ENCODE measurements at regions not wholly inside any gene's neighbourhood (a gene's known extent, or its start where the extent isn't known, plus 50 kb on each side); places are given as distances from the start of the nearest gene placed in this dataset.

GRCh38 chr4:53920883-53921282, 143.5 kb downstream of the CHIC2 start:
- DNase-seq (ENCODE audit: low read depth in 2 of 2) = no peak

GRCh38 chr4:53920116-53920515, 144.3 kb downstream of the CHIC2 start:
- DNase-seq (ENCODE audit: low read depth in 2 of 2) = no peak

DNA sequence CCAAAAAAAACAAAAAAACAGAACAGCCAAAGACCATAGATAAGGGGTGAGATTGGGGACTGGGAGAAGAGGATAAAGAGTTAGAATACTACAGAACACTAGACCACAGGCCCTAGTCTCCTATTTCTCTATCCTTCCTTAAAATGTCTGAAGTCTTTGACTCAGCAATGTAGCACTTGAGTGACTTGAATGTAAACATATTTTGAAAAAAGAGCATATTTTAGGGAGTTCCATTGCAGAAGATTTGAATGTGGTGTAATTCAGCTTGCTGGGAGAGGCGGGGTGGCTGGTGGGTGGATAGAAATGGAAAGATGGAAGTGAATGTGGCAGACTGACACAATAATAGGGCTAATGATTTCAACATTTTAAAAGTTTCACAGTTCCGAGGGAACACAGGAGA, 144.9 kb downstream of the CHIC2 start:
- no peak for DNase-seq (ENCODE audit: low read depth in 2 of 2)

- no peak for DNase-seq (ENCODE audit: low read depth in 2 of 2)
Measured at GRCh38 chr4:53917729-53918128, 146.7 kb downstream of the CHIC2 start.

- DNase-seq (ENCODE audit: low read depth in 2 of 2) = no peak
Measured at GRCh38 chr4:53916431-53916889, 147.9 kb downstream of the CHIC2 start.

DNA sequence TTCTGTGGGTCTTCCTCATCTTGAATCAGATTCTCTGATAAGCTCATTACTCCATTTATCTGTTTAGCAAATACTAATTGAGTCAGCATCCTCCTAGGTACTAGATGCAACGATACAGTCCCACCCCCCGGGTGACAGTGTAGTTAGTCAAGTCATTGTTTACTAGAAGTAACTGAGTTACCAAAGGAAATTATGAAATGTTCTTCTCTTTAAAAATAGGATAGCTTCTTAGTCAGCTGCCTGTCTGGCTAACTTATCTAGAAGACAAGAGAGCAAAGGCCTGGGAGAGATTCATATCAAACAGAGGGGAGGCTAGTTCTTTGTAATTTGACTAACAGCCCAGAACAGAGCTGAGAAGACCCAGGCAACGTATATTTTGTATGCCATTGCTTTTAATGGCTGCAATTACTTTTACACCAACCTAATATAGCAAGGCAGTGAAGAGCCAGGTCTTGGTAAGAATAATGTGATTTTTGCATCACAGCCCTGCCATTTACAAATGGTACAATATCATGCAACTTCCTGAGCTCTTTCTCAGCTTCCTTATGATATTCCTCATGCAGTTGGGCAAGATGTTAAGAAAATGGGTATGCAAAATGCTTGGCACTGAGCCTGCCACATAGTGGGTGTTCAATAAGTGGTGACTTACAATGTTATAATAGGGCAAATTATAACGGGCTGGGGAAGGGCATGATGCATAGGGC, 149.9 kb downstream of the CHIC2 start:
- DNase-seq (ENCODE audit: low read depth in 2 of 2) = no peak

DNA sequence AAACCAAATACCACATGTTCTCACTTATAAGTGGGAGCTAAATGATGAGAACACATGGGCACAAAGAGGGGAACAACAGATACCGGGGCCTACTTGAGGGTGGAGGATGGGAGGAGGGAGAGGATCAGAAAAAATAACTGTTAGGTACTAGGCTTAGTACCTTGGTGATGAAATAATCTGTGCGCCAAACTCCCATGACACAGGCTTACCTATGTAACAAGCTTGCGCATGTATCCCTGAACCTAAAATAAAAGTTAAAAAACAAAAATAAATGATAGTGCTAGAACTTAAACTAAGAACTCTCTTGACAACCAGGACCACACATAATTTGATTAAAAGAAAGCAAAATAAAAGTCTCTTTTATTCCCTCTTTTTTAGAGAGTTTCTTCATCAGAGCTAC, 150.6 kb downstream of the CHIC2 start:
- no peak for DNase-seq (ENCODE audit: low read depth in 2 of 2)

DNA sequence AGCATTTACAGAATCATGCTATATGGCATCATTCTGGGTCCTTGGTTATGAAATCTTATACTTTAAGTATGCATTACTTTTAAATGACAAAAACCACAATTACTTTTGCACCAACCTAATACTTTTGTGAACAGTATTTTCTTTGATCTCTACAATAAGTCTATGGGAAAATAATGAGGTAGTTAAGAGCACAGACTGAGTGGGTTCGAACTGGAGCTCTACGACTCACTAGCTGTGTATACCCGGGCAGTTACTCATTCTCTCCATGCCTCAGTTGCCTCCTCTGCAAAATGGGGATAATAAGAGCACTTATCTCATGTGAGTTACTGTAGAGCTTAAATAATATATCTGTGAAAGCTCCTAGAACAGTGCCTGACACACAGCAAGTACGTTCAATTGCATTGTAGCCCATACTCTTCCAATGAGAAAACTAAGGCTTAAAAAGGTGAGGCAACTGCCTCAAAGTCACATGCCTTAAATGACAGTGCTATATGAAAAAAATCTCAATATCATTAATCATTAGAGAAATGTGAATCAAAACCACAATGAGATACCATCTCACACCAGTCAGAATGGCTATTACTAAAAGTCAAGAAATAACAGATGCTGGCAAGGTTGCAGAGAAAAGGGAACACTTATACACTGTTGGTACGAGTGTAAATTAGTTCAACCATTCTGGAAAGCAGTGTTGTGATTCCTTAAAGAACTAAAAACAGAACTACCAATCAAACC, 151.5 kb downstream of the CHIC2 start:
- DNase-seq (ENCODE audit: low read depth in 2 of 2) = no peak

DNA sequence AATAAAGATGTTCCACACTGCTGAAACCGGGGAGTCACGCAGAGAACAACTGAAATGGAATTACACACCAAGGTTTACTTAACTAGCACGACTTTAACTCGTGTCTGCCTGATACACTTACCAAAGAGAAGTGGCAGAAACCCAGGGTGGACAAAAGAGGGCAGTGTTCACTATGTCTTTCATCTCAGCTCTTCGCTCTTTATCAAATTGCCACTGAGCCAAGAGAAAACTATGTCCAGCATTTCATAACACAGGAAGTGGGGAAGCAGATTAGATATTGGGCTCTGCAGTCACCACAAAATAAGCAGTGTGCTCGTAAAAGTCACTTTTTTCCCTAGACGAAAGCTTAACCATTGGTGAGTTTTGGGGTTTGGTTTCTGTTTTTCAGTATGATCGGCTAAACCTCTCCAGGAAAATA, 155.7 kb downstream of the CHIC2 start:
- DNase-seq (ENCODE audit: low read depth in 2 of 2) = no peak

GRCh38 chr4:53907772-53908171, 156.6 kb downstream of the CHIC2 start:
- DNase-seq (ENCODE audit: low read depth in 2 of 2) = no peak

GRCh38 chr4:53906606-53907190, 157.7 kb downstream of the CHIC2 start:
- no peak for DNase-seq (ENCODE audit: low read depth in 2 of 2)

DNA sequence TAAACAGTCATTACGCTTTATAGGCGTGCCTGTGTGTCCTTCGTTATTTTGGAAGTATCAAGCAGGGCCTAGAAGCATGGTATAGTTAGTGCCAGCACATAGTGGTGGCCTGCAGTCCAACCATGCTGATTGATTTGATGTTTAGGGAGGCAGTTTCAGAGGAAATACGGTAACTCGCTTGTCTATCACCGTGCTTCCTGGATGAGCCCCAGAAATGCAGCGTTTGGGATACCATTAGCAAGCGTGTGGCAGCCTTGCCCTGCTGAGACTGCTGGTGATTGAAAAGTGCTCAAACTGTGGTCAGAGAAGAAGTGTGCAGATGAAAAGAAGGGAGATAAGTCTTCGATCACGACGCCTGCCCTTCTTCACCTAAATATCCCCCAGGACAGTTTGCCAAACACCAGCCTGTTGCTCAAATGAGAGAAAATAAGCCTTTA, 158.4 kb downstream of the CHIC2 start:
- DNase-seq (ENCODE audit: low read depth in 2 of 2) = no peak

DNA sequence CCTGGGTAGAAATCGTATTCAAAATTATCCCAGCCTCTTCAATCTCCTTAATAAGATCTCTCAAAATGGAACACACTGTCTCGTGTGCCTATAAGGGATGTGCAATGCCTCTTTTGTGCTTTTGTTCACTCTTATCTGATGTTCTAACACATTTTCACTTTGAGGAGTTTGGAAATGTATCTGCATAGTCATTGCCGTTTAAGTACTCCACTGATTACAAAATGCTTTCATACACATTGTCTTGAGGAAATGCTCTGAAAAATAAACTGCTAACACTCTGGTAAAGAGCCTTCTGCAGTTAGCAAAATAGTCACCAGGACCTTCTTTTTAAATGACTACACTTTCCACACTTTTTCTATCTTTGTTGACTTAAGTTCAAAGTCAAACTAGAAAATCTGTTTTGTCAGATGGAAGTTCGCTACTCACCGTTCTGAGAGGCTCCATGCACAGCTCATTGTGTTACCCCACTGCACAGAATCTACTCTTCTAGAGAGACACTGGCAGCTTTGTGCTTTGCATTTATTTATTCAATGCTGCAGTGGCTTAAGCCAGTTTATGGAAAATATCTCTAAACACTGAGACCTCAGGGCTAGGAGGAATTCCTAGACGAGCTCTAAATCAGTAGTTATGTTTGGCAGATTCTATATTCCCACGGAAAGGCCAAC, 159.0 kb downstream of the CHIC2 start:
- DNase-seq (ENCODE audit: low read depth in 2 of 2) = no peak

DNA sequence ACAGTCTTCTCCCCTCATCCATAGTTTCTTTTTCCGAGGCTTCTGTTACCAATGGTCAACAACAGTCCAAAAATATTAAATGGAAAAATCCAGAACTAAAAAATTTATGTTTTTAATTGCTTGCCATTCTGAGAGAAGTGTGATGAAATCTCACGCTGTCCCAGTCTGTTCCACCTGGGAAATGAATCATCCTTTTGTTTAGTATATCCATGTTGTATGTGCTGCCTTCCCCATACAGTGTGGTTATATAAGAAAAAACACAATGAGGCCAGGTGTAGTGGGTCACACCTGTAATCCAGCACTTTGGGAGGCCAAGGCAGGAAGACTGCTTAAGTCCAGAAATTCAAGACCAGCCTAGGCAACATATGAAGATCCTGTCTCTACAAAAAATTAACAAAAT, 161.6 kb downstream of the CHIC2 start:
- no peak for DNase-seq (ENCODE audit: low read depth in 2 of 2)

GRCh38 chr4:53900271-53900649, 164.1 kb downstream of the CHIC2 start:
- DNase-seq (ENCODE audit: low read depth in 2 of 2) = no peak

GRCh38 chr4:53899586-53900270, 164.7 kb downstream of the CHIC2 start:
- DNase-seq (ENCODE audit: low read depth in 2 of 2) = no peak

DNA sequence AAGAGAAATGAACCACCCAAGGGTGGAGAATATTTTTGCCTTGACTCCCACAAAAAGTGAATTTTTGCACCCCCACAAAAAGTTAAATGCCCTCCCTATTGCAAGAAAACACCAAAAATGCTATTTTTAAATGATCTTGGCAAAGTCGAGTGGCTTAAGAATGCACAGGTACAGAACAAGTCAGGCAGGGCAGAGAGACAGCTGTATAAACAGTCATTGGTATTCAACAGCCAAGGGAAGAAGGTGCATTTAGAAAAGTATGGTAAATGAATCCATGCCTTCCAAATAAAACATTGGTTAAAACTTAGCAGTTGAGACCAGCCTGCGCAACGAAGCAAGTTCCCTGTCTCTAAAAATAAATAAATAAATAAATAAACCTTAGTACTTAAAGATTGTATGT, 169.3 kb downstream of the CHIC2 start:
- no peak for DNase-seq (ENCODE audit: low read depth in 2 of 2)

DNA sequence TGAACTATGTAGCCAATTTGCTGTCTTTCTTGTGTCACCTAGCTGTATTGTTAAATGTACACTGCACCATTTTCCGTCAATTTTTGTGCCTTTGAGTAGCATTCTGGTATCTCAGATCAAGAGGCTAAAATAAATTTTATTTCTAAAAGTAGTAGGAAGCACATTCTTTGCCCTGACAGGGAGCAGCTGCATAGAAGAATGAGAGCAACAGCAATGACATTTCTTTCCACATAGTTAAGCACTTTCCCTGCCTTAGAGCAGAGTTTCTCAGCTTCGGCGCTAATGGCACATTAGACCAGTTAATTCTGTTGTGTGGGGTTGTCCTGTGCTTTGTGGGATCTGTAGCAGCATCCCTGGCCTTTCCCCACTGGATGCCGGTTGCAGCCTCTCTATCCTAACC, 173.9 kb downstream of the CHIC2 start:
- DNase-seq (ENCODE audit: low read depth in 2 of 2) = no peak

DNA sequence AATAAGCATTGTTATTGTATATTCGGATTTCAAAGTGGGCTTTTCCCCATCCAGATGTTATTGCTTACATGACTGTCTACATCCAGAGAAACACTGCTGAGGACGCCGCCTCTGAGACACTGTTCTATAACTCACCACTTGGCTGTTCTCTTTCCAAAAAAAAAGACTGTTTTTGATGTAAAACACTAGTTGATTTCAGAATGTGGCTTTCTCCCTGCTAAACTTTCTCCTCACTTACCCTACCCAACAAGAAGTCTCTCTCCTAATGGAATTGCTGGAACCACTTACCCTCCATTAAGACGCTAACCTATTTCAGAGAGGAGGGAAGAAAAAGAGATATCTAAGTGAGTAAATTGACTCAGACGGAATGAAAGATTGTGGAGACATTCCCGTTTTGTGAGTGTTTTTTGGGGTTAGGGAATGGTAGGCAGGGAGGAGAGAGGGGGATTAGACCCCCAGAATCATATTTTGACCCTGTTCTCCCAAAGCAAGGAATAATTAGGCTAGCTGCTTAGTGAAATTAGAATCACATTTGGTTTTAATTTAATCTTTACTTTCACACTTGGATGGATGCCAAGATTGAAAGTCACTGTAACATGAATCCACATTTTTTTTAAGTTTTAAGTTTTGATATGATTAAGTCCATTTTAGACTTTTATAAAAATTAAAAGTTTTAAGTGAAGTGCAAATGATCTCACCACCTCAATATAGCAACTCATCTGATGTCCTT, 174.9 kb downstream of the CHIC2 start:
- DNase-seq (ENCODE audit: low read depth in 2 of 2) = no peak

GRCh38 chr4:53886090-53886489, 178.3 kb downstream of the CHIC2 start:
- no peak for DNase-seq (ENCODE audit: low read depth in 2 of 2)

- no peak for DNase-seq (ENCODE audit: low read depth in 2 of 2)
Measured at GRCh38 chr4:53885668-53886067, 178.7 kb downstream of the CHIC2 start.

All from stimulated activated CD8-positive, alpha-beta memory T cell treated with anti-CD3 and anti-CD28 coated beads, Interleukin-15, amount 100 ng/mL, for 4 hours (primary cell).